ENCODE measurements at regions not wholly inside any gene's neighbourhood (a gene's known extent, or its start where the extent isn't known, plus 50 kb on each side); places are given as distances from the start of the nearest gene placed in this dataset.

DNA sequence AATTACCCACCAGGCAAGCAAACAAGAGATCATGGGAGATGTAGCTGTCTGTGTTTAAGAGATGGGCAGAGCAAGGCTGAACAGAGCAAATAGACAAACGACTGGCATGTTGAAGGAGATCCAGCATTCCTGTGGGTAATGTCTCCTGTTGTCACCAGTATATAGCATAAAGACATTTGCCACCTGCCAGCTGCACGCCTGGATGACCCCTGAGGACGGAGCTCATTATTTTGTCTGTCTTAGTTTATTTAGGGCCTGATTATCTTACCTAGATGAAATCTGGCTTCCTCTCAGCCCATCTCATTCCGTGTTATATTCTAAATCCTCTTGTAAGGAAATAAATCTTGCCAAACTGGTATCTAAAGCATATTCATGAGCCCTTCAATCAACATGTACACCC, 510.3 kb upstream of the LINC00305 start:
- H3K9me3 Mint-ChIP-seq: peaks cover 5% of the 10 kb centered on the region

DNA sequence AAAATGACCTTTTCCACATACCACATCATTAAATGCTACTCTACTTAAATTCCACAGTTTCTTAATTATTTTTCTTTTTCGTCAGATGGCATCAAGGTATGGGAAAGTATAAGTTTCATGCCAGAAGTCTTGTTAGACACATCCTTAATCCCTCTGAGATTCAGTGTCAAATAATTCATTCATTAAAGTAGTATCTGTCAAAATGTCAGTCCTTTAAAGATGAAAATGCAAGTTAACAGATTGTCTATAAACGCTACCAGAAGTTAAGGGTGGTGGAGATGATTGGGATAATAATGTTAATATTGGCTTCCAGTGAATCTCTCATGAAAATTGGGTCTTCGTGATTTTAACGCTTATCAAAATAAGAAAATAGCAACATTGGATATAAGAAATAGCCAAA, 504.2 kb upstream of the LINC00305 start:
- H3K9me3 Mint-ChIP-seq: peaks cover 5% of the 10 kb centered on the region
- H3K27me3 Mint-ChIP-seq: no peaks in the 10 kb centered on the region
- no peaks in the 10 kb centered on the region for H3K4me1 Mint-ChIP-seq
- H3K27ac Mint-ChIP-seq: no peak overlapping the region
- no peak overlapping the region for H3K4me3 Mint-ChIP-seq
- H3K36me3 Mint-ChIP-seq: no peaks in the 10 kb centered on the region

More for the DNA sequence above, 510.3 kb upstream of the LINC00305 start:
- no peak overlapping the region for H3K27ac Mint-ChIP-seq
- no peaks in the 10 kb centered on the region for H3K27me3 Mint-ChIP-seq
- H3K4me3 Mint-ChIP-seq: no peak overlapping the region
- no peaks in the 10 kb centered on the region for H3K36me3 Mint-ChIP-seq
- H3K4me1 Mint-ChIP-seq: no peaks in the 10 kb centered on the region

DNA sequence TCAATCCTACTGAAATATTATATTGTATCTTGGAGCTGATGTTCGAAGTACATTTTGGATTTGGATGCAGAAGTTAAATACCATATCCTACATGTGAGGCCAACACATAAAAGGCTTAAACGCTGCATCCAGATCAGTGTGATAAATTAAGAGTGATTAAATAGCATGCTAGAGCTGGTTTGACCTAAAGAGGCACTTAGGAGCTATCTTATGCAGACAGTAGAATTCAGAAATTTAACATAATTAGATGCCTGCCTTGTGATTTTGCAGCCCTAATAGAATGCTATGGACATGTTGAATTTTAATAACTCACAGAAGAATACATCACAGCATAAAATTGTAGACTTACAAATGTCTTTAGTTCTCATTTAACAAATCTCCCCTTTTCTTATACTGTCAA, 501.2 kb upstream of the LINC00305 start:
- no peak overlapping the region for H3K4me3 Mint-ChIP-seq
- H3K4me1 Mint-ChIP-seq: no peaks in the 10 kb centered on the region
- H3K27ac Mint-ChIP-seq: no peak overlapping the region
- H3K36me3 Mint-ChIP-seq: no peaks in the 10 kb centered on the region
- no peaks in the 10 kb centered on the region for H3K9me3 Mint-ChIP-seq
- H3K27me3 Mint-ChIP-seq: no peaks in the 10 kb centered on the region

DNA sequence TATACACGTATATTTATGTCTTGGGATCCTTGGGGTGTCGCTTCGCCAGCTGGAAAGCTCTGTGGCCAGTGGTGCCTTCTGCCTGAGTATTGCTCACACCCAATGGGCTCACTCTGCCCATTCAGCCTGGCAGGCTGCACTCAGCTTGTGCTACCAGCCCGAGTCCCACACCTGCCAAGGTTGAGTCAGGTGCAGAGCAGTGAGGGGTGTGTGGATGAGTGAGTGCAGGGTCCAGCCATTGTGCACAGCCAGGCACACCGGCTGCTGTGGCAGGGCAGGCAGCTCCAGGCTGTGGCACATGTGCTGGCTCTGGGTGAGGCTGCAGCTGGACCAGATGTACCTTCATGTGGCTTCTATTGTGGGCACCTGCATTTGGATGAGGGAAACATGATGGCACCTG, 496.9 kb upstream of the LINC00305 start:
- no peaks in the 10 kb centered on the region for H3K27me3 Mint-ChIP-seq
- no peaks in the 10 kb centered on the region for H3K4me1 Mint-ChIP-seq
- no peak overlapping the region for H3K27ac Mint-ChIP-seq
- no peak overlapping the region for H3K4me3 Mint-ChIP-seq
- H3K9me3 Mint-ChIP-seq: no peaks in the 10 kb centered on the region
- no peaks in the 10 kb centered on the region for H3K36me3 Mint-ChIP-seq

- H3K9me3 Mint-ChIP-seq: peaks cover 4% of the 10 kb centered on the region
- no peaks in the 10 kb centered on the region for H3K27me3 Mint-ChIP-seq
- H3K36me3 Mint-ChIP-seq: no peaks in the 10 kb centered on the region
- H3K4me1 Mint-ChIP-seq: no peaks in the 10 kb centered on the region
- no peak overlapping the region for H3K4me3 Mint-ChIP-seq
- no peak overlapping the region for H3K27ac Mint-ChIP-seq
Measured at GRCh38 chr18:64639536-64639935, 490.6 kb upstream of the LINC00305 start.

- no peak overlapping the region for H3K27ac Mint-ChIP-seq
- H3K36me3 Mint-ChIP-seq: no peaks in the 10 kb centered on the region
- H3K9me3 Mint-ChIP-seq: peaks cover 9% of the 10 kb centered on the region
- no peaks in the 10 kb centered on the region for H3K4me1 Mint-ChIP-seq
- H3K27me3 Mint-ChIP-seq: no peaks in the 10 kb centered on the region
- no peak overlapping the region for H3K4me3 Mint-ChIP-seq
Measured at GRCh38 chr18:64620971-64621560, 472.2 kb upstream of the LINC00305 start.

GRCh38 chr18:64618390-64618789, 469.5 kb upstream of the LINC00305 start:
- no peaks in the 10 kb centered on the region for H3K4me1 Mint-ChIP-seq
- H3K9me3 Mint-ChIP-seq: peaks cover 9% of the 10 kb centered on the region

GRCh38 chr18:64615021-64615420, 466.1 kb upstream of the LINC00305 start:
- peaks cover 8% of the 10 kb centered on the region for H3K9me3 Mint-ChIP-seq
- no peaks in the 10 kb centered on the region for H3K27me3 Mint-ChIP-seq
- no peak overlapping the region for H3K27ac Mint-ChIP-seq
- no peaks in the 10 kb centered on the region for H3K4me1 Mint-ChIP-seq
- H3K4me3 Mint-ChIP-seq: no peak overlapping the region
- no peaks in the 10 kb centered on the region for H3K36me3 Mint-ChIP-seq

More at GRCh38 chr18:64618390-64618789, 469.5 kb upstream of the LINC00305 start:
- H3K4me3 Mint-ChIP-seq: no peak overlapping the region
- H3K36me3 Mint-ChIP-seq: no peaks in the 10 kb centered on the region
- no peaks in the 10 kb centered on the region for H3K27me3 Mint-ChIP-seq
- no peak overlapping the region for H3K27ac Mint-ChIP-seq

DNA sequence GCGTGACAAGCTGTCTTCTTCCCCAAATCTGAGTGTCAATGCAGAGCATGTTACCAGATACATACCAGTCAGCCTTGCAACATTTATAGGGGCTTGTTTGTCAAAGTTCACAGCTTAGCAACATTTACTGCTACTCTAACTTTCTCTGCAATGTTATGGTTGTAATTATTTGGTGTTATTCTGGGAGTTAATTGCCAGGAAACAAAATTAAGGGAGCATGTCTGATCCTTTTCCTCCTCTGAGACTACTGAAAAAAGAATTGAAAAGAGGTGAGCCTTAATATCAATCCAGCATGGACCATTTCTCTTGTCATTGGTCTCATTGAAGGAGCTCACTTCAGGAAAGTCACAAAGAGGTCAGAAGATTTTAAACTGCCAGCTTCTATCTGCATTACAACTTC, 465.6 kb upstream of the LINC00305 start:
- Mint-ChIP-seq H3K27me3 (no peaks in the 10 kb centered on the region), H3K4me1 (no peaks in the 10 kb centered on the region), H3K4me3 (no peak overlapping the region), H3K27ac (no peak overlapping the region), H3K9me3 (peaks cover 6% of the 10 kb centered on the region), H3K36me3 (no peaks in the 10 kb centered on the region)

- Mint-ChIP-seq H3K27ac (no peak overlapping the region), H3K36me3 (no peaks in the 10 kb centered on the region), H3K4me1 (no peaks in the 10 kb centered on the region)
Measured at GRCh38 chr18:64592246-64592645, 443.4 kb upstream of the LINC00305 start.

DNA sequence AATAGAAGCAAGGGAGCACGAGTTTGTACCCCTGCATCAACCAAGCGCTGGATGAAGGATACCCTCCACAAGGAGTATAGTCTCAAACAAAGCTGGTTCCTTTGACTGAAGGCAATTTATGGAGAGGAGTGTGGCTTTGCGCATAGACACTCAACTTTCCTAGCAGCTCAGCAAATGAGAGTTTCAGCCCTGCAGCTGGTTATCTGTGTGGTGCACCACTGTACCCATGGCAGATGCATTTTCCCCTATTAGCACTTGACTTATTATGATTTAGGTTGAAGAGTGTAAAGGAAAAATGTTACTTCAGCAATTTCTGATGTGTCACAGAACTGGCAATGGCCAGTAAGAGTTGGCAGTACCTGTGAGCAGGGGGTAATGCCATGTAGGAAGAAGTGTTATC, 440.1 kb upstream of the LINC00305 start:
- no peaks in the 10 kb centered on the region for H3K36me3 Mint-ChIP-seq
- no peak overlapping the region for H3K27ac Mint-ChIP-seq
- no peak overlapping the region for H3K4me3 Mint-ChIP-seq
- H3K27me3 Mint-ChIP-seq: no peaks in the 10 kb centered on the region
- H3K9me3 Mint-ChIP-seq: no peaks in the 10 kb centered on the region
- H3K4me1 Mint-ChIP-seq: no peaks in the 10 kb centered on the region

More at GRCh38 chr18:64592246-64592645, 443.4 kb upstream of the LINC00305 start:
- Mint-ChIP-seq H3K9me3 (no peaks in the 10 kb centered on the region), H3K4me3 (no peak overlapping the region), H3K27me3 (no peaks in the 10 kb centered on the region)

GRCh38 chr18:64566456-64566855, 417.6 kb upstream of the LINC00305 start:
- Mint-ChIP-seq H3K4me1 (no peaks in the 10 kb centered on the region), H3K27me3 (no peaks in the 10 kb centered on the region), H3K4me3 (no peak overlapping the region), H3K9me3 (no peaks in the 10 kb centered on the region), H3K36me3 (no peaks in the 10 kb centered on the region), H3K27ac (no peak overlapping the region)

DNA sequence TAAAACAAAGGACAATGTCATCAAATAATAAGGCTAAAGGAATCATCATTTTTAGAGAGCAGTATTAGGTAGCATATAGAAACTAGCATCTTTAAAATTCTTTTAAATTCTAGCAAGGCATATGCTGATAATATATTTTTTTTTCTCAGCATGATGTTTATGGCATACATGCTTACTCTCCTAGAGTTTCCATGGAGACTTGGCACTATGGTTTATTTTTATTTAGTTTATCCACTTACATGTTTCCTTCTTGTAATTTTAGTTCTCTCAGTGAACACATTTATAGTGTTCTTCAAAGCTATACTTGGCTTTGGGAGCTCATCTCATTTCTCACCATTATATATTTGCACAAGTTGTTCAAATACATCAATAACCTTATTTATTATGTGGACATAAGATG, 413.8 kb upstream of the LINC00305 start:
- no peaks in the 10 kb centered on the region for H3K4me1 Mint-ChIP-seq

GRCh38 chr18:64546451-64546850, 397.6 kb upstream of the LINC00305 start:
- Mint-ChIP-seq H3K4me3 (no peak overlapping the region), H3K27me3 (no peaks in the 10 kb centered on the region), H3K4me1 (no peaks in the 10 kb centered on the region), H3K27ac (no peak overlapping the region), H3K9me3 (peaks cover 5% of the 10 kb centered on the region), H3K36me3 (no peaks in the 10 kb centered on the region)

More for the DNA sequence above, 413.8 kb upstream of the LINC00305 start:
- H3K36me3 Mint-ChIP-seq: no peaks in the 10 kb centered on the region
- no peaks in the 10 kb centered on the region for H3K9me3 Mint-ChIP-seq
- no peak overlapping the region for H3K4me3 Mint-ChIP-seq
- no peaks in the 10 kb centered on the region for H3K27me3 Mint-ChIP-seq
- no peak overlapping the region for H3K27ac Mint-ChIP-seq

- Mint-ChIP-seq H3K36me3 (no peaks in the 10 kb centered on the region), H3K4me3 (no peak overlapping the region), H3K4me1 (no peaks in the 10 kb centered on the region), H3K27ac (no peak overlapping the region), H3K9me3 (peaks cover 5% of the 10 kb centered on the region), H3K27me3 (no peaks in the 10 kb centered on the region)
Measured at GRCh38 chr18:64539847-64540246, 391.0 kb upstream of the LINC00305 start.

DNA sequence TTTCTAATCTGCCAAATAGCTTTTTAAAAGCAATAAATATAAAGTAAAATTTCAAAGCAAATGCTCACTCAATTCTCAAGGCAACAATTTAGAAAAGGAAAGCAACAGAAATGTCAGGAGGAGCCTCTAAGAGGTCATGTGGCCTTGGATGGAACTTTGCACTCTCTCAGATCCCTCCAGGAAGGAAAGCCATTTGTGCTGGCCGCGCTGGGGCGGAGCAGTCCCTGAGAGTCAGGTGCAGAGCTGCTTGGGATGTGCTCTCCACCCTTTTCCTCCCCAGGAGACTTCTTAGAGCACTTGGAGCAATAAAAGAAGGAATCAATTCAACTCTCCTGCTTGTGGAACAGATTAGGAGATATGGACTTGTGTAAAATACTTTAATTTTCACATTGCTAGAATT, 379.8 kb upstream of the LINC00305 start:
- no peak overlapping the region for H3K27ac Mint-ChIP-seq
- H3K27me3 Mint-ChIP-seq: no peaks in the 10 kb centered on the region
- no peaks in the 10 kb centered on the region for H3K4me1 Mint-ChIP-seq
- H3K4me3 Mint-ChIP-seq: no peak overlapping the region
- peaks cover 5% of the 10 kb centered on the region for H3K9me3 Mint-ChIP-seq
- no peaks in the 10 kb centered on the region for H3K36me3 Mint-ChIP-seq

DNA sequence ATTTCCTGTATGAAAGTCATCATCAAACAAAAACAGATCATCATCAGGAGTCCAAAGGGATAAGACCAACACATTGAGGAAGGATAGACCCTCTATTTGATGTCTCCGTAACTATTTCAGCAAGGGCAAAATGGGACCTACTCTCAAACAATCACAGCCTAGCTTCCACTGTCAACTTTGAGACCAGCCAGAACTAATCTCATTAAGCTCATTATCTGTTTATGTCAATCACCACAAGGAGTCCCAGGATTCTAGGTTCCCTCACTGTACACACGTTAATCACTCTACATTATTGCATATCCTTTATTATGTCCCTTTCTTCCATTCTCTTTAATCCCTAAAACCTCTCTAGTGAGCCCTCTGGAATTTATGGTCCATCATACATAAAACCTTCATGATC, 370.3 kb upstream of the LINC00305 start:
- no peaks in the 10 kb centered on the region for H3K4me1 Mint-ChIP-seq
- no peak overlapping the region for H3K4me3 Mint-ChIP-seq
- H3K9me3 Mint-ChIP-seq: peaks cover 7% of the 10 kb centered on the region
- no peak overlapping the region for H3K27ac Mint-ChIP-seq
- H3K27me3 Mint-ChIP-seq: no peaks in the 10 kb centered on the region
- no peaks in the 10 kb centered on the region for H3K36me3 Mint-ChIP-seq
